HCT116 (cell line): ENCODE measurements at regions not wholly inside any gene's neighbourhood (a gene's known extent, or its start where the extent isn't known, plus 50 kb on each side); places are given as distances from the start of the nearest gene placed in this dataset.

Experiments used
- ATAC-seq: fragments of 200-7000 bp; cut with Tn5 transposase; 2 replicates; pipeline ENCODE4 v1.9.1; 2020; ENCODE audit warnings: mild to moderate bottlenecking, moderate library complexity
- BruUV-seq: library from RNA; stranded (reverse); fragments of 400-500 nt; replicated peaks from 2 replicates; lab custom pipeline; 2021; lab: Mats Ljungman, UMichigan
- CTCF ChIA-PET: fragments of 300-600 bp; sonication (Branson Sonifier 250); formaldehyde crosslinking; loops from one replicate; lab custom pipeline; 2021; ENCODE audit warnings: antibody characterized with exemption; lab: Charles Lee
- POLR2A ChIA-PET: fragments of 300-600, 350-600 bp; sonication (Branson Sonifier 250); formaldehyde crosslinking; loops from one replicate; lab custom pipeline; 2021; ENCODE audit warnings: antibody characterized with exemption; lab: Charles Lee
- RAD21 ChIA-PET, 2 experiments: fragments of 300-600 bp; sonication (Branson Sonifier 250); formaldehyde crosslinking; loops; one replicate each; lab custom pipeline; 2023; ENCODE audit warnings: low total read pairs in 2 of 2; ENCODE audit not compliant: uncharacterized antibody in 2 of 2, unreplicated experiment in 2 of 2, low non-redundant PET in 1 of 2; lab: Charles Lee
- DNase-seq: peaks from one replicate; pipeline ENCODE4 v3.0.0-alpha.2; 2010; ENCODE audit warnings: low read depth, low spot score
- H2AFZ ChIP-seq: fragments of 200-600 bp; shearing (Covaris generic), sonication (generic); 2 replicates; pipeline ENCODE4 v1.6.1; 2017; ENCODE audit warnings: low read depth, mixed run types, mixed read lengths, antibody characterized with exemption, low read length; ENCODE audit not compliant: poor library complexity, severe bottlenecking
- H3K27ac ChIP-seq: 2 replicates; pipeline ENCODE4 v1.5.1; 2012; ENCODE audit warnings: low read depth, low read length
- H3K27me3 ChIP-seq: fragments of 200-600 bp; sonication (generic); 2 replicates; pipeline ENCODE4 v1.6.1; 2016; ENCODE audit warnings: mixed run types, low read length, mixed read lengths; ENCODE audit not compliant: insufficient read depth
- H3K36me3 ChIP-seq, 2 experiments: fragments of 200-500 bp in 1 of 2; fragments of 200-600 bp in 1 of 2; sonication (Bioruptor generic) in 1 of 2; sonication (generic) in 1 of 2; 2 replicates each; pipeline versions ENCODE4 v1.5.1 to v1.6.1; 2014 to 2016; ENCODE audit warnings: low read length in 2 of 2, inconsistent platforms in 1 of 2, mixed read lengths in 1 of 2, mixed run types in 1 of 2; ENCODE audit not compliant: insufficient read depth in 2 of 2, control insufficient read depth in 1 of 2
- H3K4me1 ChIP-seq, 2 experiments: fragments of 200-600 bp in 1 of 2; sonication (generic) in 1 of 2; 2 replicates each; pipeline versions ENCODE4 v1.5.1 to v1.6.1; 2012 to 2017; ENCODE audit warnings: low read length in 2 of 2, inconsistent platforms in 1 of 2, mild to moderate bottlenecking in 1 of 2, mixed read lengths in 1 of 2, mixed run types in 1 of 2, moderate library complexity in 1 of 2; ENCODE audit not compliant: insufficient read depth in 2 of 2, control insufficient read depth in 1 of 2
- H3K4me2 ChIP-seq: fragments of 200-600 bp; sonication (generic); 2 replicates; pipeline ENCODE4 v1.6.1; 2017; ENCODE audit warnings: mixed run types, low read length, mixed read lengths
- H3K4me3 ChIP-seq, 2 experiments: fragments of 200-600 bp in 1 of 2; sonication (generic) in 1 of 2; replicated peaks in 1 of 2; 2 replicates each; pipeline ENCODE4 v1.5.1; 2011 to 2016; ENCODE audit warnings: low read length in 2 of 2, control low read depth in 1 of 2, low read depth in 1 of 2, mild to moderate bottlenecking in 1 of 2, mixed read lengths in 1 of 2, mixed run types in 1 of 2
- H3K79me2 ChIP-seq: fragments of 200-600 bp; sonication (generic); 2 replicates; pipeline ENCODE4 v1.6.1; 2017; ENCODE audit warnings: mild to moderate bottlenecking, mixed run types, low read length, moderate library complexity, mixed read lengths; ENCODE audit not compliant: insufficient read depth
- H3K9ac ChIP-seq: fragments of 200-600 bp; sonication (generic); 2 replicates; pipeline ENCODE4 v1.6.1; 2016; ENCODE audit warnings: low read length, mixed read lengths
- H3K9me2 ChIP-seq: fragments of 200-600 bp; sonication (generic), shearing (Covaris generic); 2 replicates; pipeline ENCODE4 v1.6.1; 2017; ENCODE audit warnings: mixed run types, mild to moderate bottlenecking, moderate library complexity; ENCODE audit not compliant: insufficient read depth
- H3K9me3 ChIP-seq, 2 experiments: fragments of 200-500 bp in 1 of 2; fragments of 200-600 bp in 1 of 2; sonication (Bioruptor generic) in 1 of 2; sonication (generic) in 1 of 2; 2 replicates each; pipeline ENCODE4 v1.6.1; 2014 to 2017; ENCODE audit warnings: low read length in 2 of 2, mixed read lengths in 2 of 2, inconsistent platforms in 1 of 2, low read depth in 1 of 2, mild to moderate bottlenecking in 1 of 2, mixed run types in 1 of 2, moderate library complexity in 1 of 2; ENCODE audit not compliant: control insufficient read depth in 1 of 2, insufficient read depth in 1 of 2
- H4K20me1 ChIP-seq: fragments of 200-600 bp; sonication (generic), shearing (Covaris generic); 2 replicates; pipeline ENCODE4 v1.6.1; 2017; ENCODE audit warnings: mixed run types, mild to moderate bottlenecking, moderate library complexity; ENCODE audit not compliant: insufficient read depth
- CBX3 ChIP-seq: IDR thresholded peaks from 2 replicates; pipeline ENCODE4 v1.6.1; 2012; ENCODE audit warnings: low read depth
- EZH2 ChIP-seq: fragments of 200-600 bp; sonication (generic); IDR thresholded peaks from 2 replicates; pipeline ENCODE4 v1.6.1; 2017; ENCODE audit warnings: antibody characterized with exemption, mixed run types
- FOSL1 ChIP-seq: IDR thresholded peaks from 2 replicates; pipeline ENCODE4 v1.6.1; 2012; ENCODE audit warnings: low read depth
- JUND ChIP-seq: IDR thresholded peaks from 2 replicates; pipeline ENCODE4 v1.6.1; 2012
- MAX ChIP-seq: IDR thresholded peaks from 2 replicates; pipeline ENCODE4 v1.6.1; 2012
- POLR2A ChIP-seq: IDR thresholded peaks from 2 replicates; pipeline ENCODE4 v1.7.0; 2011; ENCODE audit warnings: borderline replicate concordance; ENCODE audit not compliant: insufficient read depth, insufficient read length; ENCODE audit errors: extremely low read depth
- POLR2AphosphoS5 ChIP-seq: IDR thresholded peaks from 2 replicates; pipeline ENCODE4 v1.6.1; 2011; ENCODE audit warnings: mild to moderate bottlenecking, low read depth, low read length, moderate library complexity
- RAD21 ChIP-seq: IDR thresholded peaks from 2 replicates; pipeline ENCODE4 v1.6.1; 2012; ENCODE audit warnings: low read depth, mild to moderate bottlenecking
- REST ChIP-seq: IDR thresholded peaks from 2 replicates; pipeline ENCODE4 v1.6.1; 2012; ENCODE audit warnings: low read depth
- SIN3A ChIP-seq: IDR thresholded peaks from 2 replicates; pipeline ENCODE4 v1.6.1; 2012; ENCODE audit warnings: low read depth
- SRF ChIP-seq: IDR thresholded peaks from 2 replicates; pipeline ENCODE4 v1.6.1; 2012; ENCODE audit warnings: low read depth
- TCF7L2 ChIP-seq: IDR thresholded peaks from 2 replicates; pipeline ENCODE4 v1.7.0; 2011; ENCODE audit warnings: borderline replicate concordance, inconsistent platforms; ENCODE audit not compliant: insufficient read depth, insufficient read length; ENCODE audit errors: extremely low read depth
- ZBTB33 ChIP-seq: IDR thresholded peaks from 2 replicates; pipeline ENCODE4 v1.6.1; 2011; ENCODE audit warnings: mild to moderate bottlenecking, low read length, moderate library complexity; ENCODE audit not compliant: insufficient replicate concordance; ENCODE audit errors: extremely low read depth
- ZNF274 ChIP-seq: fragments of 200-500 bp; sonication (Bioruptor generic); IDR thresholded peaks from 2 replicates; pipeline ENCODE4 v1.6.1; 2014; ENCODE audit warnings: mild to moderate bottlenecking, low read depth, low read length, inconsistent platforms
- intact Hi-C: fragments of 100-400 bp; cut with micrococcal nuclease; formaldehyde crosslinking; loops from 2 replicates; pipeline ENCODE4 v1.10.0; 2022
- TF ChIP-seq, protein P1 (sequence below), 3 experiments: fragments of 200-600 bp in 1 of 3; sonication (generic) in 1 of 3; IDR thresholded peaks in 2 of 3; conservative IDR thresholded peaks in 1 of 3; 2 replicates each; pipeline ENCODE4 v1.5.1; 2012 to 2017; ENCODE audit warnings: low read depth in 2 of 3, low read length in 2 of 3, antibody characterized with exemption in 1 of 3, borderline replicate concordance in 1 of 3, control low read depth in 1 of 3, mild to moderate bottlenecking in 1 of 3, mixed read lengths in 1 of 3, mixed run types in 1 of 3, moderate library complexity in 1 of 3; ENCODE audit not compliant: insufficient read depth in 1 of 3

GRCh38 chr4:101730291-101731117 lies 60.0 kb upstream of the BANK1 start:
- Histone ChIP-seq H3K4me2 (no peak overlapping the region), H3K4me1 (no peaks in the 10 kb centered on the region; a peak in 1 of 4 replicates), H3K9me2 (no peaks in the 10 kb centered on the region), H3K79me2 (no peaks in the 10 kb centered on the region), H3K9ac (no peak overlapping the region), H2AFZ (peak overlapping the region; percentile 94), H3K9me3 (no peaks in the 10 kb centered on the region), H3K4me3 (no peak overlapping the region), H3K36me3 (no peaks in the 10 kb centered on the region), H4K20me1 (no peaks in the 10 kb centered on the region), H3K27me3 (no peaks in the 10 kb centered on the region), H3K27ac (no peak overlapping the region)
- no TSS peak for BruUV-seq
- ATAC-seq: peak; percentile 100
- ChIA-PET CTCF (interaction anchor here (0.7 to 2.8 kb wide), 9 partner anchors 21 to 588 kb away, joined by 3 to 17 read pairs (median 3); partner anchors contain the start of gene PPP3CA), POLR2A (interaction anchor here (0.7 kb wide), 1 partner anchor 560 kb away, joined by 3 read pairs; no protein-coding TSS in a partner anchor), RAD21 (no interaction called here)
- intact Hi-C loops: loop anchor here (1.0 to 5.0 kb wide), 2 partner anchors 383 to 561 kb away; partner anchors contain the start of gene PPP3CA
- TF ChIP-seq MAX (peak; percentile 96), TCF7L2 (no peak), FOSL1 (no peak), POLR2A (no peak), EZH2 (no peak), POLR2AphosphoS5 (no peak), SIN3A (no peak), CBX3 (peak; percentile 93), SRF (no peak), ZBTB33 (no peak), REST (no peak), RAD21 (peak; percentile 90), JUND (no peak), ZNF274 (no peak)
- TF ChIP-seq, protein P1, sequence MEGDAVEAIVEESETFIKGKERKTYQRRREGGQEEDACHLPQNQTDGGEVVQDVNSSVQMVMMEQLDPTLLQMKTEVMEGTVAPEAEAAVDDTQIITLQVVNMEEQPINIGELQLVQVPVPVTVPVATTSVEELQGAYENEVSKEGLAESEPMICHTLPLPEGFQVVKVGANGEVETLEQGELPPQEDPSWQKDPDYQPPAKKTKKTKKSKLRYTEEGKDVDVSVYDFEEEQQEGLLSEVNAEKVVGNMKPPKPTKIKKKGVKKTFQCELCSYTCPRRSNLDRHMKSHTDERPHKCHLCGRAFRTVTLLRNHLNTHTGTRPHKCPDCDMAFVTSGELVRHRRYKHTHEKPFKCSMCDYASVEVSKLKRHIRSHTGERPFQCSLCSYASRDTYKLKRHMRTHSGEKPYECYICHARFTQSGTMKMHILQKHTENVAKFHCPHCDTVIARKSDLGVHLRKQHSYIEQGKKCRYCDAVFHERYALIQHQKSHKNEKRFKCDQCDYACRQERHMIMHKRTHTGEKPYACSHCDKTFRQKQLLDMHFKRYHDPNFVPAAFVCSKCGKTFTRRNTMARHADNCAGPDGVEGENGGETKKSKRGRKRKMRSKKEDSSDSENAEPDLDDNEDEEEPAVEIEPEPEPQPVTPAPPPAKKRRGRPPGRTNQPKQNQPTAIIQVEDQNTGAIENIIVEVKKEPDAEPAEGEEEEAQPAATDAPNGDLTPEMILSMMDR (IDR thresholded peaks at IDR 0.05 in 2 of 3, conservative IDR thresholded peaks at IDR 0.05 in 1 of 3; ENCODE audit: borderline replicate concordance in 1 of 3, insufficient read depth in 1 of 3, low read depth in 2 of 3, low read length in 2 of 3): peak; percentile 47 to 75 (median 69); a peak in 5 of 6 replicates
- peak; percentile 78 for DNase-seq
